Erythroblast (primary cell): ENCODE measurements at regions not wholly inside any gene's neighbourhood (a gene's known extent, or its start where the extent isn't known, plus 50 kb on each side); places are given as distances from the start of the nearest gene placed in this dataset.

Source experiments
- GATA1 ChIP-seq: IDR thresholded peaks from 2 replicates; pipeline ENCODE4 v1.6.1; 2011; ENCODE audit warnings: low read depth, mild to moderate bottlenecking, control low read depth, low read length, moderate library complexity
- POLR2A ChIP-seq: IDR thresholded peaks from 2 replicates; pipeline ENCODE4 v1.6.1; 2011; ENCODE audit warnings: mild to moderate bottlenecking, low read length

DNA sequence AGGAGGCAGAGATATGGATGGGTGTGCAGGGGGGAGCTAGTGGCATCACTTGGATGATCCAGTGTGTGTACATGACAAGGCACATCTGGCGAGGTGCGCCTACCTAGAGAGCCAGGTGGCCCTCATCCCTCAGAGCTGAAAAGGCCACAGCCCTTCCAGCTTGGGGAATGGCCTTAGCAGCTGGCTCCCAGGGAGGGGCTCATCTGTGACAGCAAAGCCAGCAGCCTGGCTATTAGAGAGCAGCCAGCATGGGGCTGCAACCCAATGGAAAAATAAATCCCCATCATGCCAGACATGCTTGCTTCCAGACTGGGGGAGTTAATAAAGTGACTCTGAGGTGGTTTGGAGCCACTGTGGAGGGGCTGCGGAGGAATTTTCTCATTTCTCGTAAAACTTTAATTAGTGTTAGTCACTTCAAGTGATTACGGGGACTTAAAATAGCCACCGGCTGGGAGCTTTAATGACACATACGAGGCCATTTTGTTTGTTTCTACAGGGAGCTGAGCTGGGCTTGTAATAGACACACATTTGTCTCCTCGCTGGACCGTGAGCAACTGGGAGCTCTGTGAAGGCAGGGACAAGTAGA, 111.2 kb upstream of the ALX4 start:
- TF ChIP-seq POLR2A (no peak), GATA1 (no peak)
